ENCODE measurements at regions not wholly inside any gene's neighbourhood (a gene's known extent, or its start where the extent isn't known, plus 50 kb on each side); places are given as distances from the start of the nearest gene placed in this dataset.

GRCh38 chr11:23295241-23295640 lies 435.0 kb upstream of the CCDC179 start:
- H3K4me3 ChIP-seq (ENCODE audit: low read depth, low read length), result no peak overlapping the region
- TF ChIP-seq CTCF (IDR thresholded peaks at IDR 0.05; ENCODE audit: low read depth, low read length), result no peak

GRCh38 chr11:23308041-23308440 lies 447.8 kb upstream of the CCDC179 start:
- no peak overlapping the region for H3K4me3 ChIP-seq (ENCODE audit: low read depth, low read length)
- TF ChIP-seq CTCF (IDR thresholded peaks at IDR 0.05; ENCODE audit: low read depth, low read length), result no peak

- no peak for TF ChIP-seq CTCF (IDR thresholded peaks at IDR 0.05; ENCODE audit: low read depth, low read length)
- no peak overlapping the region for H3K4me3 ChIP-seq (ENCODE audit: low read depth, low read length)
Observed at GRCh38 chr11:23310276-23310675, 450.0 kb upstream of the CCDC179 start.

- no peak overlapping the region for H3K4me3 ChIP-seq (ENCODE audit: low read depth, low read length)
- no peak for TF ChIP-seq CTCF (IDR thresholded peaks at IDR 0.05; ENCODE audit: low read depth, low read length)
Observed at GRCh38 chr11:23311986-23312940, 452.0 kb upstream of the CCDC179 start.

GRCh38 chr11:23313001-23313400 lies 452.7 kb upstream of the CCDC179 start:
- no peak overlapping the region for H3K4me3 ChIP-seq (ENCODE audit: low read depth, low read length)
- TF ChIP-seq CTCF (IDR thresholded peaks at IDR 0.05; ENCODE audit: low read depth, low read length), result no peak

- no peak for TF ChIP-seq CTCF (IDR thresholded peaks at IDR 0.05; ENCODE audit: low read depth, low read length)
Observed at GRCh38 chr11:23314162-23314561, 453.9 kb upstream of the CCDC179 start.

GRCh38 chr11:23315286-23315685 lies 455.0 kb upstream of the CCDC179 start:
- H3K4me3 ChIP-seq (ENCODE audit: low read depth, low read length), result no peak overlapping the region
- TF ChIP-seq CTCF (IDR thresholded peaks at IDR 0.05; ENCODE audit: low read depth, low read length), result no peak

More at GRCh38 chr11:23314162-23314561, 453.9 kb upstream of the CCDC179 start:
- H3K4me3 ChIP-seq (ENCODE audit: low read depth, low read length), result no peak overlapping the region
